ENCODE measurements at regions not wholly inside any gene's neighbourhood (a gene's known extent, or its start where the extent isn't known, plus 50 kb on each side); places are given as distances from the start of the nearest gene placed in this dataset.
"Not testable (repeated sequence)": the region's sequence is repeated elsewhere in the genome, so short reads cannot be mapped to it uniquely, and the experiment has no call there.

DNA sequence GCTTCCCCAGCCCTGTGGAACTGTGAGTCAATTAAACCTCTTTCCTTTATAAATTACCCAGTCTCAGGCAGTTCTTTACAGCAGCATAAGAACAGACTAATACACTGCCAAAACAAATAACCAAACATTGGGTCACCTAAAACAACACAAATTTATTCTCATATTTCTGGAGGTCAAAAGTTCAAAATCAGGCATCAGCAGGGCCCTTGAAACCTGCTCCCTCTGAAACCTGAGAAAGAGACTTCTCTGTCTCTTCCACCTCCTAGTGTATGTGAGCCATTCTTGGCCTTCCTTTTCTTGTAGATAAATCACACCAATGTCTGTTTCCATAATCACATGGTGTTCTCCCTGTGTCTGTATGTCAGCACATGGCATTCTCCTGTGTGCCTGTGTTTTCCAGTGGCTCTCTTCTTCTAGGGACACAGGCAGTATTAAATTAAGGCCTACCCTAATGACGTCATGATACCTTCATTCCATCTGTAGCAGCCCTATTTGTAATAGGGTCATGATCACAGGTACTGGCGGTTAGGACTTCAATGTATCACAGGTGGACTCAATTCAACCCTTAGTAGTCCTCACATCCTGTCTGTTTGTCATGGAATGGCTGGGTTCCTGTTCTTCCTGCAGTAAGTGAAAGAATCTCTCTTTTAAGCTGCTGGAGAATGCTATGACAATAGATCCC is 147.3 kb upstream of the CLNK start:
- H3K4me3 ChIP-seq (ENCODE audit: severe bottlenecking) = no peak overlapping the region
- no peak for DNase-seq (ENCODE audit: low spot score)
- no peaks in the 10 kb centered on the region for H3K36me3 ChIP-seq (ENCODE audit: low read depth)
- H3K4me1 ChIP-seq (ENCODE audit: insufficient read depth, poor library complexity, severe bottlenecking) = no peaks in the 10 kb centered on the region
- H3K9me3 ChIP-seq (ENCODE audit: severe bottlenecking) = no peaks in the 10 kb centered on the region
- H3K27ac ChIP-seq (ENCODE audit: poor library complexity, severe bottlenecking) = no peak overlapping the region
- ATAC-seq (ENCODE audit: low read depth) = no peak
- TF ChIP-seq, protein P1, sequence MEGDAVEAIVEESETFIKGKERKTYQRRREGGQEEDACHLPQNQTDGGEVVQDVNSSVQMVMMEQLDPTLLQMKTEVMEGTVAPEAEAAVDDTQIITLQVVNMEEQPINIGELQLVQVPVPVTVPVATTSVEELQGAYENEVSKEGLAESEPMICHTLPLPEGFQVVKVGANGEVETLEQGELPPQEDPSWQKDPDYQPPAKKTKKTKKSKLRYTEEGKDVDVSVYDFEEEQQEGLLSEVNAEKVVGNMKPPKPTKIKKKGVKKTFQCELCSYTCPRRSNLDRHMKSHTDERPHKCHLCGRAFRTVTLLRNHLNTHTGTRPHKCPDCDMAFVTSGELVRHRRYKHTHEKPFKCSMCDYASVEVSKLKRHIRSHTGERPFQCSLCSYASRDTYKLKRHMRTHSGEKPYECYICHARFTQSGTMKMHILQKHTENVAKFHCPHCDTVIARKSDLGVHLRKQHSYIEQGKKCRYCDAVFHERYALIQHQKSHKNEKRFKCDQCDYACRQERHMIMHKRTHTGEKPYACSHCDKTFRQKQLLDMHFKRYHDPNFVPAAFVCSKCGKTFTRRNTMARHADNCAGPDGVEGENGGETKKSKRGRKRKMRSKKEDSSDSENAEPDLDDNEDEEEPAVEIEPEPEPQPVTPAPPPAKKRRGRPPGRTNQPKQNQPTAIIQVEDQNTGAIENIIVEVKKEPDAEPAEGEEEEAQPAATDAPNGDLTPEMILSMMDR (IDR thresholded peaks at IDR 0.05; ENCODE audit: poor library complexity, severe bottlenecking) = no peak
- H3K27me3 ChIP-seq (ENCODE audit: insufficient read depth, poor library complexity, severe bottlenecking) = no peaks in the 10 kb centered on the region

DNA sequence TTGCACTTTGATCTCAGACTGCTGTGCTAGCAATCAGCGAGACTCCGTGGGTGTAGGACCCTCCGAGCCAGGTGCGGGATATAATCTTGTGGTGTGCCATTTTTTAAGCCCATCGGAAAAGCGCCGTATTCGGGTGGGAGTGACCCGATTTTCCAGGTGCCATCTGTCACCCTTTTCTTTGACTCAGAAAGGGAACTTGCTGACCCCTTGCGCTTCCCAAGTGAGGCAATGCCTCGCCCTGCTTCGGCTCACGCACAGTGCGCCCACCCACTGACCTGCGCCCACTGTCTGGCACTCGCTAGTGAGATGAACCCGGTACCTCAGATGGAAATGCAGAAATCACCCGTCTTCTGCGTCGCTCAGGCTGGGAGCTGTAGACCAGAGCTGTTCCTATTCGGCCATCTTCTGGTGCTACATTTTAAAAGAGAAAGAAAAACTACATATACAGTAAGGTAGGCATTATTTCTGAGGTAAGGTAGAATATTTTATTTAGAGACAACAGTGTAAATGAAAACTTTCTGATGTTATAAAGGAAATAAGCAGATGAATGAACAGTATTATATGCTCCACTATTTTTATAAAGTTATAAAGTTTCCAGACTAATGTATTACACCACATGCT is 144.5 kb upstream of the CLNK start:
- not testable (repeated sequence) for H3K4me1 ChIP-seq (ENCODE audit: insufficient read depth, poor library complexity, severe bottlenecking); H3K36me3 ChIP-seq (ENCODE audit: low read depth); H3K27ac ChIP-seq (ENCODE audit: poor library complexity, severe bottlenecking); H3K4me3 ChIP-seq (ENCODE audit: severe bottlenecking); DNase-seq (ENCODE audit: low spot score); H3K27me3 ChIP-seq (ENCODE audit: insufficient read depth, poor library complexity, severe bottlenecking); H3K9me3 ChIP-seq (ENCODE audit: severe bottlenecking); ATAC-seq (ENCODE audit: low read depth)

DNA sequence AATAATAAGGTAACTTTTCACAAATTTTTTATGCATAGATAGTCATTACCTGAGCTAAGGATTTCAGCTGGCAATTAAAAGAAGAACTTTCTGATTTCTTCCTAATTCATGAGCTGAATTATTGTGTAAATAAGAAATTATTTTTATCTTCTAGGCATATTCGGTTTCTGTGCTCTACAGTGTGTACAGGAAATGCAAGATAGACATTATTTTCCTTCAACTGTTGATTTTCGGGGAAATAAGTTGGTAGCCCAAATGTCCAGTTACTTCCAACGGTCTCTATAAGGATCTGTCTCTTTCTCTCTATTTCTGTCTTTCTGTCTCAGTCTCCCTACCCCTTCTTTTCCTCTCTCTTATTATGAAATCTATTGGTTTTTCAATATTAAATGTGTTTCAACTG is 137.3 kb upstream of the CLNK start:
- TF ChIP-seq, protein P1 (IDR thresholded peaks at IDR 0.05; ENCODE audit: poor library complexity, severe bottlenecking) = no peak
- no peak overlapping the region for H3K27ac ChIP-seq (ENCODE audit: poor library complexity, severe bottlenecking)
- H3K4me1 ChIP-seq (ENCODE audit: insufficient read depth, poor library complexity, severe bottlenecking) = no peaks in the 10 kb centered on the region
- no peaks in the 10 kb centered on the region for H3K27me3 ChIP-seq (ENCODE audit: insufficient read depth, poor library complexity, severe bottlenecking)
- ATAC-seq (ENCODE audit: low read depth) (no peak), DNase-seq (ENCODE audit: low spot score) (no peak)
- no peak overlapping the region for H3K4me3 ChIP-seq (ENCODE audit: severe bottlenecking)
- no peaks in the 10 kb centered on the region for H3K36me3 ChIP-seq (ENCODE audit: low read depth)
- H3K9me3 ChIP-seq (ENCODE audit: severe bottlenecking) = no peaks in the 10 kb centered on the region

DNA sequence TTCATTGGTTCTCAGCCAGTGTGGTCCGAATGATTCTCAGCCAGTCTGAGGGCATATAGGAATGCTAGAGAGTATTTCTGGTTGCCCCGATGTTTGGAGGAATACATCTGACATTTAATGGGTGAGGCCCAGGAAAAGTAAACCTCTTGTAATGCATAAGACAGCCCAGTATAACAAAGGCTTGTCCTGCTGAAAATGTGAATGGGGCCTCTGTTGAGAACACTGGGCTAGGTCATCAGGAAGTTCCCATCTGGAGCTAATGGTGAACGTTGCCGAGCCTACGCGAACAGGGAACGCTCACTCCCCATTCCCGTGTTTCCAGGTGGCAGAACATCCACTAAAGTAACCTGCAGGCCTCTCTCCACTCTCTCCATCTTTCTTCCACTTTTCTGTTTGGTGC is 132.0 kb upstream of the CLNK start:
- Histone ChIP-seq H3K4me3 (ENCODE audit: severe bottlenecking) (no peak overlapping the region), H3K27ac (ENCODE audit: poor library complexity, severe bottlenecking) (no peak overlapping the region), H3K4me1 (ENCODE audit: insufficient read depth, poor library complexity, severe bottlenecking) (no peaks in the 10 kb centered on the region), H3K9me3 (ENCODE audit: severe bottlenecking) (no peaks in the 10 kb centered on the region), H3K36me3 (ENCODE audit: low read depth) (no peaks in the 10 kb centered on the region), H3K27me3 (ENCODE audit: insufficient read depth, poor library complexity, severe bottlenecking) (no peaks in the 10 kb centered on the region)
- ATAC-seq (ENCODE audit: low read depth) (no peak), DNase-seq (ENCODE audit: low spot score) (no peak)
- TF ChIP-seq, protein P1 (IDR thresholded peaks at IDR 0.05; ENCODE audit: poor library complexity, severe bottlenecking) = no peak

DNA sequence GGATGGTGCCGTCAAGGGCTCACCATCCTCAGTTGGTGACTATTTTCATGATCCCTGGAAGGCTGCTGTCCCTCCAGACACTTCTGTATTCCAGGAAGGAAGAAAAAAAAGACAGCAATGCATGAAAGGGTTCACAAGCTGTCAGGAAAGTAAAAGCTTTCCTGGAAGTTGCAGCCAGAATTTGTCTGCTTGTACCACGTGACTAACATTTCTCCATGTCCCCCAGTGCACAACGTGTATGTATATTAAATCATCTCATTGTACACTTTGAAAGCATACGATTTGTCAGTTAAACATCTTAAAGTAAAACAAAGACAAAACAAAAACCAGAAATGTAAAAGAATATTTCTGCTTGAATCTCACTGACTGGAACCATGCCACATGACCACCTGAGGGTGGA is 127.4 kb upstream of the CLNK start:
- TF ChIP-seq, protein P1 (IDR thresholded peaks at IDR 0.05; ENCODE audit: poor library complexity, severe bottlenecking) = no peak
- no peak overlapping the region for H3K27ac ChIP-seq (ENCODE audit: poor library complexity, severe bottlenecking)
- H3K9me3 ChIP-seq (ENCODE audit: severe bottlenecking) = no peaks in the 10 kb centered on the region
- no peak overlapping the region for H3K4me3 ChIP-seq (ENCODE audit: severe bottlenecking)
- H3K27me3 ChIP-seq (ENCODE audit: insufficient read depth, poor library complexity, severe bottlenecking) = no peaks in the 10 kb centered on the region
- H3K36me3 ChIP-seq (ENCODE audit: low read depth) = no peaks in the 10 kb centered on the region
- H3K4me1 ChIP-seq (ENCODE audit: insufficient read depth, poor library complexity, severe bottlenecking) = no peaks in the 10 kb centered on the region
- no peak for ATAC-seq (ENCODE audit: low read depth)
- DNase-seq (ENCODE audit: low spot score) = no peak

Measured in RWPE2 (cell line).